ENCODE measurements at regions not wholly inside any gene's neighbourhood (a gene's known extent, or its start where the extent isn't known, plus 50 kb on each side); places are given as distances from the start of the nearest gene placed in this dataset.

DNA sequence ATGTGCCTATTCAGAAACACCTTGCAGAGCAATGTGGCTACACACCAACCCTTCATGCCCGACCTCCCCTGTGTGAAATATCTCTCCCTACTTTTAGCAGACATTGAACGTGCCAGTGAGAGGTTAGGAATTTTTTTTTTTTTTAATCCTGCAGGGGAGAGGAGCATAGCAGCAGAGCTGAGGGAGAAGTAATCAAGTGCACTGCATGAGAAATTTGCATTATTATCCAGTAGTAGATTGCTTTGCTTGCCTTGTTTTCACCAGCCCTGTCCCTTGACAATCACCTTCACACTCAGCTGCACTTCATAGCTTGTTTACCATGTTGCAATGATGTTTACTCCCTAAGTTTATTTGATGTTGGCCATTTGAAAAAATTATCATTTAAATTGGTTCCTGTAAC is 489.6 kb upstream of the ZNF608 start:
- TF ChIP-seq POLR2A (IDR thresholded peaks at IDR 0.05; ENCODE audit: low read length) (no peak), GATA1 (IDR thresholded peaks at IDR 0.05; ENCODE audit: low read depth, low read length) (no peak)

All from erythroblast (primary cell).